H1 (cell line): ENCODE measurements at regions not wholly inside any gene's neighbourhood (a gene's known extent, or its start where the extent isn't known, plus 50 kb on each side); places are given as distances from the start of the nearest gene placed in this dataset.

Experiments used
- CTCF ChIA-PET: fragments of 300-600 bp; sonication (Branson Sonifier 250); formaldehyde crosslinking; loops from one replicate; lab custom pipeline; 2021; ENCODE audit not compliant: partially characterized antibody; lab: Charles Lee
- POLR2A ChIA-PET: fragments of 300-600 bp; sonication (Branson Sonifier 250); formaldehyde crosslinking; loops from one replicate; lab custom pipeline; 2021; ENCODE audit warnings: inconsistent platforms; ENCODE audit not compliant: partially characterized antibody; lab: Charles Lee
- DNase-seq, 2 experiments: peaks; one replicate each; pipeline versions ENCODE4 v3.0.0 to v3.0.0-alpha.2; 2010 to 2022; ENCODE audit warnings: low spot score in 2 of 2, low read depth in 1 of 2, mixed read lengths in 1 of 2
- FAIRE-seq: peaks from 2 replicates; lab custom pipeline; 2011; peaks lifted over from hg19 to GRCh38; lab: Jason Lieb, UNC
- H2AFZ ChIP-seq: 2 replicates; pipeline ENCODE4 v1.8.1; 2012; ENCODE audit warnings: low read length, inconsistent platforms
- H2AK5ac ChIP-seq: 2 replicates; pipeline ENCODE4 v1.6.1; 2013; ENCODE audit warnings: low read depth, low read length
- H2BK120ac ChIP-seq: replicated peaks from 2 replicates; pipeline ENCODE3; 2013; ENCODE audit warnings: low read depth, low read length, inconsistent platforms
- H2BK12ac ChIP-seq: 2 replicates; pipeline ENCODE4 v1.6.1; 2013; ENCODE audit warnings: low read depth, low read length
- H2BK15ac ChIP-seq: 2 replicates; pipeline ENCODE4 v1.6.1; 2013; ENCODE audit warnings: low read length
- H2BK20ac ChIP-seq: 2 replicates; pipeline ENCODE4 v1.6.1; 2013; ENCODE audit warnings: low read length
- H2BK5ac ChIP-seq: 2 replicates; pipeline ENCODE4 v1.6.1; 2013; ENCODE audit warnings: low read depth, low read length
- H3K14ac ChIP-seq: 2 replicates; pipeline ENCODE4 v1.6.1; 2013; ENCODE audit warnings: inconsistent platforms; ENCODE audit not compliant: insufficient read length
- H3K18ac ChIP-seq: 2 replicates; pipeline ENCODE4 v1.6.1; 2013; ENCODE audit warnings: low read length; ENCODE audit errors: extremely low read depth
- H3K23ac ChIP-seq: 2 replicates; pipeline ENCODE4 v1.6.1; 2013; ENCODE audit warnings: inconsistent platforms; ENCODE audit not compliant: insufficient read length
- H3K23me2 ChIP-seq: 2 replicates; pipeline ENCODE4 v1.6.1; 2013; ENCODE audit warnings: low read depth, low read length
- H3K27ac ChIP-seq: 2 replicates; pipeline ENCODE4 v1.6.1; 2011; ENCODE audit warnings: low read depth, low read length, inconsistent platforms
- H3K27me3 ChIP-seq, 4 experiments: replicated peaks in 1 of 4; 1 replicate in 1 of 4; 2 replicates in 3 of 4; pipeline versions ENCODE4 v1.6.1 to v1.8.1; 2011 to 2013; ENCODE audit warnings: low read length in 3 of 4, mild to moderate bottlenecking in 3 of 4, inconsistent platforms in 2 of 4, mixed read lengths in 2 of 4, moderate library complexity in 1 of 4; ENCODE audit not compliant: control insufficient read depth in 3 of 4, insufficient read depth in 3 of 4; ENCODE audit errors: extremely low read depth in 1 of 4
- H3K36me3 ChIP-seq, 4 experiments: 2 replicates each; pipeline versions ENCODE4 v1.6.1 to v1.8.1; 2011 to 2013; ENCODE audit warnings: mild to moderate bottlenecking in 4 of 4, low read length in 3 of 4, moderate library complexity in 2 of 4, control low read depth in 1 of 4, inconsistent platforms in 1 of 4; ENCODE audit not compliant: insufficient read depth in 4 of 4, control insufficient read depth in 2 of 4
- H3K4ac ChIP-seq: replicated peaks from 2 replicates; pipeline ENCODE3; 2013; ENCODE audit warnings: low read length, low read depth, mixed read lengths, inconsistent platforms; ENCODE audit not compliant: insufficient read length
- H3K4me1 ChIP-seq, 4 experiments: replicated peaks in 1 of 4; 1 replicate in 1 of 4; 2 replicates in 3 of 4; pipeline versions ENCODE4 v1.6.1 to v1.8.1; 2011 to 2013; ENCODE audit warnings: low read length in 3 of 4, inconsistent platforms in 2 of 4, mixed read lengths in 1 of 4; ENCODE audit not compliant: insufficient read depth in 4 of 4, control insufficient read depth in 3 of 4
- H3K4me2 ChIP-seq, 2 experiments: 2 replicates each; pipeline versions ENCODE4 v1.6.1 to v1.8.1; 2011 to 2013; ENCODE audit warnings: low read depth in 2 of 2, low read length in 2 of 2, control low read depth in 1 of 2, inconsistent platforms in 1 of 2, mild to moderate bottlenecking in 1 of 2; ENCODE audit not compliant: insufficient read depth in 1 of 2
- H3K4me3 ChIP-seq, 4 experiments: fragments of 200-600, 300-600 bp in 1 of 4; sonication (generic), shearing (Covaris generic), sonication (Bioruptor Twin) in 1 of 4; 2 replicates each; pipeline versions ENCODE4 v1.5.1 to v1.8.1; 2011 to 2016; ENCODE audit warnings: low read length in 4 of 4, low read depth in 3 of 4, control low read depth in 2 of 4, inconsistent platforms in 2 of 4, mild to moderate bottlenecking in 2 of 4, mixed read lengths in 1 of 4, moderate library complexity in 1 of 4; ENCODE audit not compliant: insufficient read depth in 2 of 4; ENCODE audit errors: extremely low read depth in 1 of 4
- H3K56ac ChIP-seq: replicated peaks from 2 replicates; pipeline ENCODE3; 2013; ENCODE audit warnings: low read depth, mild to moderate bottlenecking, mixed read lengths, low read length, inconsistent platforms; ENCODE audit not compliant: insufficient read length
- H3K79me1 ChIP-seq: 2 replicates; pipeline ENCODE4 v1.6.1; 2013; ENCODE audit warnings: low read depth, low read length, control low read depth
- H3K79me2 ChIP-seq, 2 experiments: 2 replicates each; pipeline versions ENCODE4 v1.6.1 to v1.8.1; 2012 to 2013; ENCODE audit warnings: low read length in 2 of 2, mild to moderate bottlenecking in 2 of 2, inconsistent platforms in 1 of 2; ENCODE audit not compliant: insufficient read depth in 2 of 2, control insufficient read depth in 1 of 2
- H3K9ac ChIP-seq, 4 experiments: replicated peaks in 1 of 4; 1 replicate in 1 of 4; 2 replicates in 3 of 4; pipeline versions ENCODE4 v1.6.1 to v1.8.1; 2011 to 2013; ENCODE audit warnings: low read depth in 3 of 4, low read length in 3 of 4, control low read depth in 2 of 4, mild to moderate bottlenecking in 2 of 4, moderate library complexity in 2 of 4, inconsistent platforms in 1 of 4; ENCODE audit errors: extremely low read depth in 1 of 4
- H3K9me3 ChIP-seq, 2 experiments: 2 replicates each; pipeline versions ENCODE4 v1.6.1 to v1.8.1; 2012 to 2013; ENCODE audit warnings: mild to moderate bottlenecking in 2 of 2, moderate library complexity in 2 of 2, control low read depth in 1 of 2, inconsistent platforms in 1 of 2, low read depth in 1 of 2, low read length in 1 of 2, mixed read lengths in 1 of 2; ENCODE audit not compliant: insufficient read depth in 2 of 2
- H4K20me1 ChIP-seq, 2 experiments: replicated peaks in 1 of 2; 2 replicates each; pipeline versions ENCODE3 to v1.8.1; 2011 to 2013; ENCODE audit warnings: inconsistent platforms in 2 of 2, low read length in 2 of 2, mild to moderate bottlenecking in 1 of 2; ENCODE audit not compliant: insufficient read depth in 2 of 2, control insufficient read depth in 1 of 2
- H4K5ac ChIP-seq: 2 replicates; pipeline ENCODE4 v1.6.1; 2013; ENCODE audit warnings: low read length, low read depth, mixed read lengths, inconsistent platforms; ENCODE audit not compliant: insufficient read length
- H4K8ac ChIP-seq: 2 replicates; pipeline ENCODE4 v1.8.0; 2013; ENCODE audit warnings: mild to moderate bottlenecking, moderate library complexity, low read length, inconsistent platforms; ENCODE audit not compliant: insufficient read depth; ENCODE audit errors: extremely low read depth
- H4K91ac ChIP-seq: replicated peaks from 2 replicates; pipeline ENCODE3; 2013; ENCODE audit warnings: low read length, mixed read lengths, inconsistent platforms; ENCODE audit not compliant: insufficient read length
- BRCA1 ChIP-seq: IDR thresholded peaks from 2 replicates; pipeline ENCODE4 v1.6.1; 2012; ENCODE audit warnings: low read depth, low read length, improper control_type of control experiment
- CBX5 ChIP-seq: fragments of 300-800, 300-1000 bp; sonication (generic); IDR thresholded peaks from 2 replicates; pipeline ENCODE4 v1.7.1; 2016; ENCODE audit warnings: antibody characterized with exemption, low read length, low read depth
- GTF2F1 ChIP-seq: IDR thresholded peaks from 2 replicates; pipeline ENCODE4 v1.6.1; 2012; ENCODE audit warnings: low read depth, low read length, improper control_type of control experiment, borderline replicate concordance
- KDM4A ChIP-seq: IDR thresholded peaks from one replicate; pipeline ENCODE4 v1.7.1; 2012; ENCODE audit warnings: low read depth, mild to moderate bottlenecking, moderate library complexity, low read length, inconsistent platforms; ENCODE audit not compliant: severe bottlenecking
- NRF1 ChIP-seq: IDR thresholded peaks from 2 replicates; pipeline ENCODE4 v1.6.1; 2011; ENCODE audit warnings: mild to moderate bottlenecking, low read depth, low read length, improper control_type of control experiment
- RAD21 ChIP-seq, 2 experiments: IDR thresholded peaks in 1 of 2; conservative IDR thresholded peaks in 1 of 2; 2 replicates each; pipeline ENCODE4 v1.6.1; 2011; ENCODE audit warnings: low read depth in 2 of 2, low read length in 2 of 2, improper control_type of control experiment in 1 of 2, inconsistent platforms in 1 of 2, mild to moderate bottlenecking in 1 of 2, moderate library complexity in 1 of 2
- SIN3A ChIP-seq, 2 experiments: IDR thresholded peaks in 1 of 2; conservative IDR thresholded peaks in 1 of 2; 2 replicates each; pipeline ENCODE4 v1.6.1; 2011 to 2012; ENCODE audit warnings: low read length in 2 of 2, improper control_type of control experiment in 1 of 2, low read depth in 1 of 2, mild to moderate bottlenecking in 1 of 2
- SIX5 ChIP-seq: IDR thresholded peaks from 2 replicates; pipeline ENCODE4 v1.6.1; 2011; ENCODE audit warnings: mild to moderate bottlenecking, low read depth, low read length
- TAF1 ChIP-seq: IDR thresholded peaks from 2 replicates; pipeline ENCODE4 v1.6.1; 2011; ENCODE audit warnings: mild to moderate bottlenecking, low read depth, low read length
- TBP ChIP-seq: IDR thresholded peaks from 2 replicates; pipeline ENCODE4 v1.6.1; 2011; ENCODE audit warnings: low read depth, low read length, improper control_type of control experiment
- WGBS, 2 experiments: shearing (Covaris generic) in 1 of 2; methylation state at CpG; one replicate each; pipeline versions ENCODE4 v1.1.6 to v1.1.7; 2013 to 2015; ENCODE audit warnings: low lambda C conversion rate in 2 of 2, mixed read lengths in 2 of 2, inconsistent platforms in 1 of 2, low coverage in 1 of 2, missing lambda C conversion rate in 1 of 2; ENCODE audit not compliant: insufficient replicate concordance in 2 of 2, insufficient coverage in 1 of 2, insufficient read length in 1 of 2; ENCODE audit errors: extremely low coverage in 1 of 2, missing lambda C conversion rate in 1 of 2; 5-methylcytosine and 5-hydroxymethylcytosine counted together
- TF ChIP-seq, protein P1 (sequence below): IDR thresholded peaks from 2 replicates; pipeline ENCODE4 v1.6.1; 2011; ENCODE audit warnings: low read length, improper control_type of control experiment

- Histone ChIP-seq H3K14ac (no peak overlapping the region), H3K9ac (no peak overlapping the region), H3K4ac (no peak overlapping the region), H4K5ac (no peak overlapping the region), H3K4me2 (peak overlapping the region in 1 of 2 experiments; percentile 50; a peak in 3 of 4 replicates), H4K8ac (no peak overlapping the region), H3K79me1 (no peaks in the 10 kb centered on the region)
- DNase-seq (no peak), FAIRE-seq (no peak)
- TF ChIP-seq KDM4A = no peak
- TF ChIP-seq CBX5 = no peak
- no peak for TF ChIP-seq GTF2F1
- no peak for TF ChIP-seq NRF1
- TF ChIP-seq SIN3A (conservative IDR thresholded peaks at IDR 0.05 in 1 of 2, IDR thresholded peaks at IDR 0.05 in 1 of 2; ENCODE audit: low read depth in 1 of 2, low read length in 2 of 2) = no peak
- TF ChIP-seq BRCA1 = no peak
- TF ChIP-seq RAD21 (IDR thresholded peaks at IDR 0.05 in 1 of 2, conservative IDR thresholded peaks at IDR 0.05 in 1 of 2; ENCODE audit: low read depth in 2 of 2, low read length in 2 of 2) = no peak
- TF ChIP-seq, protein P1, sequence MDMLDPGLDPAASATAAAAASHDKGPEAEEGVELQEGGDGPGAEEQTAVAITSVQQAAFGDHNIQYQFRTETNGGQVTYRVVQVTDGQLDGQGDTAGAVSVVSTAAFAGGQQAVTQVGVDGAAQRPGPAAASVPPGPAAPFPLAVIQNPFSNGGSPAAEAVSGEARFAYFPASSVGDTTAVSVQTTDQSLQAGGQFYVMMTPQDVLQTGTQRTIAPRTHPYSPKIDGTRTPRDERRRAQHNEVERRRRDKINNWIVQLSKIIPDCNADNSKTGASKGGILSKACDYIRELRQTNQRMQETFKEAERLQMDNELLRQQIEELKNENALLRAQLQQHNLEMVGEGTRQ = no peak
- no peak for TF ChIP-seq TAF1
- no peak for TF ChIP-seq SIX5
- TF ChIP-seq TBP = no peak
- TF ChIP-seq, all 59 proteins: peak for 0
- H3K27ac ChIP-seq = no peak overlapping the region
- peaks cover 11 to 32% of the 10 kb centered on the region in 2 experiments for H3K79me2 ChIP-seq
- H3K9me3 ChIP-seq = no peaks in the 10 kb centered on the region
- H3K18ac ChIP-seq = no peak overlapping the region; the same call in 1 of the 2 replicates
- H3K4me3 ChIP-seq = peak overlapping the region in 1 of 4 experiments; percentile 98; a peak in 3 of 8 replicates
- 0 out of 2 replicates have a peak, but pooled peaks cover 2% of the 10 kb centered on the region for H3K23me2 ChIP-seq
- no peak overlapping the region for H3K56ac ChIP-seq
- peaks cover 0 to 2% of the 10 kb centered on the region in 2 experiments for H4K20me1 ChIP-seq
- 10% methylated on average over 3 of the region's 3 CpGs; no CpG with 5 or more reads in 1 of the 2 experiments for WGBS, 2 experiments
- no peak overlapping the region for H2AK5ac ChIP-seq
- H2BK5ac ChIP-seq = no peak overlapping the region
- H2BK120ac ChIP-seq = no peak overlapping the region
- H3K23ac ChIP-seq = no peak overlapping the region
- POLR2A ChIA-PET = interaction anchor here (2.9 kb wide), 2 partner anchors 9 to 10 kb away, joined by 10 to 12 read pairs; no protein-coding TSS in a partner anchor
- H4K91ac ChIP-seq = no peak overlapping the region
- peaks cover 3 to 14% (median 4%) of the 10 kb centered on the region in 4 experiments; a peak in 6 of 8 replicates for H3K36me3 ChIP-seq
- H2BK15ac ChIP-seq = no peak overlapping the region
- no peak overlapping the region for H2BK20ac ChIP-seq
- CTCF ChIA-PET = no interaction called here
- H3K27me3 ChIP-seq = no peaks in the 10 kb centered on the region
- H2BK12ac ChIP-seq = no peak overlapping the region
- H3K4me1 ChIP-seq = peaks cover 0 to 16% (median 1%) of the 10 kb centered on the region in 4 experiments; a peak in 4 of 7 replicates
- H2AFZ ChIP-seq = no peak overlapping the region
Measured at GRCh38 chrX:45852884-45853283, 652.2 kb upstream of the DIPK2B start.
